ENCODE measurements at regions not wholly inside any gene's neighbourhood (a gene's known extent, or its start where the extent isn't known, plus 50 kb on each side); places are given as distances from the start of the nearest gene placed in this dataset.

GRCh38 chr16:6498858-6499257 lies 833.8 kb upstream of the RBFOX1 start:
- DNase-seq (ENCODE audit: low spot score): no peak

- DNase-seq (ENCODE audit: low spot score): no peak
Observed at GRCh38 chr16:6496996-6497395, 835.6 kb upstream of the RBFOX1 start.

GRCh38 chr16:6495486-6496210 lies 837.0 kb upstream of the RBFOX1 start:
- DNase-seq (ENCODE audit: low spot score): no peak

GRCh38 chr16:6494716-6495115 lies 837.9 kb upstream of the RBFOX1 start:
- no peak for DNase-seq (ENCODE audit: low spot score)

GRCh38 chr16:6493555-6493954 lies 839.1 kb upstream of the RBFOX1 start:
- no peak for DNase-seq (ENCODE audit: low spot score)

GRCh38 chr16:6492742-6493141 lies 839.9 kb upstream of the RBFOX1 start:
- DNase-seq (ENCODE audit: low spot score): no peak

- DNase-seq (ENCODE audit: low spot score): no peak
Observed at GRCh38 chr16:6484935-6485334, 847.7 kb upstream of the RBFOX1 start.

GRCh38 chr16:6484081-6484480 lies 848.6 kb upstream of the RBFOX1 start:
- no peak for DNase-seq (ENCODE audit: low spot score)

- DNase-seq (ENCODE audit: low spot score): no peak
Observed at GRCh38 chr16:6483469-6484033, 849.1 kb upstream of the RBFOX1 start.

- DNase-seq (ENCODE audit: low spot score): no peak
Observed at GRCh38 chr16:6482696-6483468, 849.8 kb upstream of the RBFOX1 start.

- DNase-seq (ENCODE audit: low spot score): no peak
Observed at GRCh38 chr16:6481894-6482293, 850.8 kb upstream of the RBFOX1 start.

GRCh38 chr16:6453742-6454141 lies 878.9 kb upstream of the RBFOX1 start:
- no peak for DNase-seq (ENCODE audit: low spot score)

GRCh38 chr16:6447021-6447790 lies 885.4 kb upstream of the RBFOX1 start:
- no peak for DNase-seq (ENCODE audit: low spot score)

GRCh38 chr16:6446370-6446769 lies 886.3 kb upstream of the RBFOX1 start:
- DNase-seq (ENCODE audit: low spot score): no peak

GRCh38 chr16:6439129-6439528 lies 893.5 kb upstream of the RBFOX1 start:
- DNase-seq (ENCODE audit: low spot score): no peak

GRCh38 chr16:6428861-6429260 lies 903.8 kb upstream of the RBFOX1 start:
- no peak for DNase-seq (ENCODE audit: low spot score)

- DNase-seq (ENCODE audit: low spot score): no peak
Observed at GRCh38 chr16:6427621-6428020, 905.0 kb upstream of the RBFOX1 start.

- no peak for DNase-seq (ENCODE audit: low spot score)
Observed at GRCh38 chr16:6407596-6407995, 925.0 kb upstream of the RBFOX1 start.

GRCh38 chr16:6406028-6406427 lies 926.6 kb upstream of the RBFOX1 start:
- DNase-seq (ENCODE audit: low spot score): no peak

- DNase-seq (ENCODE audit: low spot score): no peak
Observed at GRCh38 chr16:6382924-6383459, 949.7 kb upstream of the RBFOX1 start.

GRCh38 chr16:6381896-6382295 lies 950.7 kb upstream of the RBFOX1 start:
- DNase-seq (ENCODE audit: low spot score): no peak

- no peak for DNase-seq (ENCODE audit: low spot score)
Observed at GRCh38 chr16:6377956-6378355, 954.7 kb upstream of the RBFOX1 start.

Measured in CD4-positive, alpha-beta T cell treated with Interleukin-6 at 100 ng/mL for 8 hours (primary cell).